Choroid plexus epithelial cell (primary cell): ENCODE measurements at regions not wholly inside any gene's neighbourhood (a gene's known extent, or its start where the extent isn't known, plus 50 kb on each side); places are given as distances from the start of the nearest gene placed in this dataset.

Source experiments
- DNase-seq: peaks from one replicate; pipeline ENCODE4 v3.0.0-alpha.2; 2010; ENCODE audit warnings: low read depth
- H3K4me3 ChIP-seq: 2 replicates; pipeline ENCODE4 v1.5.1; 2011; ENCODE audit warnings: low read depth, mild to moderate bottlenecking, control low read depth, low read length, moderate library complexity
- CTCF ChIP-seq: conservative IDR thresholded peaks from 2 replicates; pipeline ENCODE4 v1.5.1; 2011; ENCODE audit warnings: low read depth, mild to moderate bottlenecking, control low read depth, inconsistent platforms, low read length, moderate library complexity

- no peak overlapping the region for H3K4me3 ChIP-seq
- DNase-seq, result peak; percentile 75
- TF ChIP-seq CTCF, result no peak
Measured at GRCh38 chr3:30505866-30506520, 100.4 kb upstream of the TGFBR2 start.

GRCh38 chr3:30508339-30508738, 98.1 kb upstream of the TGFBR2 start:
- H3K4me3 ChIP-seq, result no peak overlapping the region
- TF ChIP-seq CTCF, result no peak
- no peak for DNase-seq

GRCh38 chr3:30510596-30510995, 95.8 kb upstream of the TGFBR2 start:
- TF ChIP-seq CTCF, result no peak
- DNase-seq, result peak; percentile 76
- no peak overlapping the region for H3K4me3 ChIP-seq

- peak; percentile 98 for DNase-seq
Measured at GRCh38 chr3:30511524-30512251, 94.7 kb upstream of the TGFBR2 start.

GRCh38 chr3:30512576-30512975, 93.8 kb upstream of the TGFBR2 start:
- no peak for DNase-seq
- no peak overlapping the region for H3K4me3 ChIP-seq
- no peak for TF ChIP-seq CTCF

More at GRCh38 chr3:30511524-30512251, 94.7 kb upstream of the TGFBR2 start:
- H3K4me3 ChIP-seq, result no peak overlapping the region
- TF ChIP-seq CTCF, result no peak

- H3K4me3 ChIP-seq, result no peak overlapping the region
- DNase-seq, result no peak
- no peak for TF ChIP-seq CTCF
Measured at GRCh38 chr3:30513374-30514152, 92.8 kb upstream of the TGFBR2 start.
